Cardiac fibroblast (primary cell): ENCODE measurements at regions not wholly inside any gene's neighbourhood (a gene's known extent, or its start where the extent isn't known, plus 50 kb on each side); places are given as distances from the start of the nearest gene placed in this dataset.

Experiments
- DNase-seq, 2 donors: peaks; one replicate each; pipeline versions ENCODE4 v3.0.0 to v3.0.0-alpha.2; 2010; ENCODE audit warnings: low read depth in 2 of 2
- H3K4me3 ChIP-seq, 2 donors: replicated peaks in 1 of 2; 1 replicate in 1 of 2; 2 replicates in 1 of 2; pipeline ENCODE4 v1.5.1; 2011; ENCODE audit warnings: low read depth in 2 of 2, low read length in 2 of 2, mild to moderate bottlenecking in 2 of 2, moderate library complexity in 1 of 2
- CTCF ChIP-seq: IDR thresholded peaks from one replicate; pipeline ENCODE4 v1.5.1; 2011; ENCODE audit warnings: low read depth, mild to moderate bottlenecking, low read length, inconsistent platforms

GRCh38 chr13:109671919-109672318 lies 114.5 kb downstream of the IRS2 start:
- no peak for TF ChIP-seq CTCF
- no peak overlapping the region for H3K4me3 ChIP-seq
- no peak for DNase-seq

GRCh38 chr13:109670776-109671175 lies 115.6 kb downstream of the IRS2 start:
- no peak for DNase-seq
- TF ChIP-seq CTCF, result no peak
- H3K4me3 ChIP-seq, result no peak overlapping the region

GRCh38 chr13:109669956-109670355 lies 116.4 kb downstream of the IRS2 start:
- H3K4me3 ChIP-seq, result no peak overlapping the region
- DNase-seq, result no peak
- no peak for TF ChIP-seq CTCF

- no peak overlapping the region for H3K4me3 ChIP-seq
- DNase-seq, result no peak
- TF ChIP-seq CTCF, result no peak
Observed at GRCh38 chr13:109669234-109669612, 117.2 kb downstream of the IRS2 start.

- TF ChIP-seq CTCF, result no peak
- DNase-seq, result no peak
- H3K4me3 ChIP-seq, result no peak overlapping the region
Observed at GRCh38 chr13:109668433-109669233, 117.8 kb downstream of the IRS2 start.

- H3K4me3 ChIP-seq, result no peak overlapping the region
- no peak for DNase-seq
Observed at GRCh38 chr13:109667807-109668291, 118.5 kb downstream of the IRS2 start.

More at GRCh38 chr13:109667807-109668291, 118.5 kb downstream of the IRS2 start:
- TF ChIP-seq CTCF, result no peak
